ENCODE measurements at regions not wholly inside any gene's neighbourhood (a gene's known extent, or its start where the extent isn't known, plus 50 kb on each side); places are given as distances from the start of the nearest gene placed in this dataset.

DNA sequence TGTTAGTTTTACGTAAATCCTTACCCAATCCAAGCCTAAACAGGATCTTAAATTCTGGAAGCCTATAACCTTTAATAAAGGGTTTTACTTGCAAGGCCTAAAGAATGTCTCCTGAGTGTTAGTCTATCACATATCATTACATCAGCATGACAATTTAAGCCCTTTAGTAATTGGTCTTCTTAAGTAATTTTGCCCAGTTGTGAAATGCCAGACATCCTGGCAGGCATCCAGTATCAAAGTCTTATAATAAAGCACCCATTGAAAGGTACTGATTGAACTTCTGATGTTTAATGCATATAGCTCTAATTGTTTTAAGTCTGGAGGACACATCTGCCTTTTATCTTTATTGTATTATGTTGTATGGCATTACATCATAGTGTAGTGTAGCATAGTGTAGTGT is 1078.9 kb downstream of the SLITRK1 start:
- Histone ChIP-seq H3K9me3 (ENCODE audit: control insufficient read depth, low read length) (peaks cover 25% of the 10 kb centered on the region), H3K4me1 (ENCODE audit: control insufficient read depth, insufficient read depth, low read length) (no peaks in the 10 kb centered on the region), H3K27me3 (replicated peaks; ENCODE audit: control insufficient read depth, insufficient read depth, low read length) (no peaks in the 10 kb centered on the region), H3K4me3 (ENCODE audit: low read length) (no peak overlapping the region), H3K9ac (ENCODE audit: low read length) (no peak overlapping the region), H3K36me3 (ENCODE audit: control insufficient read depth, insufficient read depth, low read length, severe bottlenecking) (no peaks in the 10 kb centered on the region)
- DNase-seq (ENCODE audit: low read depth): peak; percentile 39

DNA sequence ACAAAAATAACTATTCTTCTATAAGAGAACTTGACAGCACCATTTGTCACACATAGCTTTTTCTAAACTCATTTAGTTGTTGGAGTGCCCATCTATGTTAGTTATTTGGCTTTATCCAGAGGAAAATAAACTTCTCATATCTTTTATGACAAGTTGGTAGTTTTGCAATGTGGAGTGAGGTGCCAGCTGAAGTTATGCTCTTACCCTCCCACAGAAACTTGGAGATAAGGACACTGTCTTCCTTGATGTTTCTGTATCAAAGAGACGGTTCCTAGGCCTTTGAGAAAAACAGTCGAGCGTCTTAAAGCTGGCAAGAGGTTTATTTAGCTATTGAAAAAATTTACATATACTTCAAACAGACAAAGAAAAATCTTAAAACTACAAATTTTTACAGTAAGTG is 1079.7 kb downstream of the SLITRK1 start:
- Histone ChIP-seq H3K9me3 (ENCODE audit: control insufficient read depth, low read length) (peaks cover 17% of the 10 kb centered on the region), H3K27me3 (replicated peaks; ENCODE audit: control insufficient read depth, insufficient read depth, low read length) (no peaks in the 10 kb centered on the region), H3K4me3 (ENCODE audit: low read length) (no peak overlapping the region), H3K36me3 (ENCODE audit: control insufficient read depth, insufficient read depth, low read length, severe bottlenecking) (no peaks in the 10 kb centered on the region), H3K4me1 (ENCODE audit: control insufficient read depth, insufficient read depth, low read length) (no peaks in the 10 kb centered on the region), H3K9ac (ENCODE audit: low read length) (no peak overlapping the region)
- DNase-seq (ENCODE audit: low read depth): no peak

DNA sequence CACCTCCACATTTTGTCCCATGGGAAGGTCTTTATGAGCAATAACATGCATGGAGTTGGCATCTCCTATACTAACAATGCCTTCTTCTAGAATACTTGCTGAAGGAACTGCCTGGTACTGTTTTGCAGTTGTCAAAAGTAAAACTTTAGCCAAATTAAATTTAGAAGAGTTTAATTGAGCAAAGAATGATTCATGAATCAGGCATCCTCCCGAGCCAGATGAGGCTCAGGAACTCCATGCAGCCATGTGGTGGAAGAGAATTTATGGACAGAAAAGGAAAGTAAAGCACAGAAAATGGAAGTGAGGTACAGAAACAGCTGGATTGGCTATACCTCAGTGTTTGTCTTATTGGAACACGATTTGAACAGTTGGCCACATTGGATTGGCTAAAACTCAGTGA is 1081.9 kb downstream of the SLITRK1 start:
- no peaks in the 10 kb centered on the region for H3K27me3 ChIP-seq (replicated peaks; ENCODE audit: control insufficient read depth, insufficient read depth, low read length)
- no peaks in the 10 kb centered on the region for H3K9me3 ChIP-seq (ENCODE audit: control insufficient read depth, low read length)
- no peaks in the 10 kb centered on the region for H3K36me3 ChIP-seq (ENCODE audit: control insufficient read depth, insufficient read depth, low read length, severe bottlenecking)
- H3K4me1 ChIP-seq (ENCODE audit: control insufficient read depth, insufficient read depth, low read length): no peaks in the 10 kb centered on the region
- no peak overlapping the region for H3K4me3 ChIP-seq (ENCODE audit: low read length)
- H3K9ac ChIP-seq (ENCODE audit: low read length): no peak overlapping the region
- peak; percentile 55 for DNase-seq (ENCODE audit: low read depth)

DNA sequence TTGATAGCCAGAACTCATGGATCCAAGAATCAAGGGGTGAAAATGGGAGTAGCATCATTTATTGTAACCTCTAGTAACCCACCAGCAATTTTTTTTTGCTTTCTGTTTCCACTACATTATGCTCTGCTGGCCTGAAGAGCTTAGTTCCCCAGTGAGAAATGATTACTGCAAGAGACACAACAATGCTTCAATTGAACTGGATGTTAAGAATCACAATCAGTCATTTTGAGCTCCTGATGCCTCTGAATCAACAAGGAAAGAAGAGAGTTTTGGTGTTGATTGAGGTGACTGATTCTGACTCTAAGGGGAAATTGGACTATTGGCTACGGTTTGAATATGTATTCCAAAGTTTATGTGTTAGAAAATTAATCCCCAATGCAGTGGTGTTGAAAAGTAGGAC is 1084.4 kb downstream of the SLITRK1 start:
- Histone ChIP-seq H3K9me3 (ENCODE audit: control insufficient read depth, low read length) (no peaks in the 10 kb centered on the region), H3K9ac (ENCODE audit: low read length) (no peak overlapping the region), H3K36me3 (ENCODE audit: control insufficient read depth, insufficient read depth, low read length, severe bottlenecking) (no peaks in the 10 kb centered on the region), H3K4me3 (ENCODE audit: low read length) (no peak overlapping the region), H3K27me3 (replicated peaks; ENCODE audit: control insufficient read depth, insufficient read depth, low read length) (no peaks in the 10 kb centered on the region), H3K4me1 (ENCODE audit: control insufficient read depth, insufficient read depth, low read length) (no peaks in the 10 kb centered on the region)
- DNase-seq (ENCODE audit: low read depth): no peak

DNA sequence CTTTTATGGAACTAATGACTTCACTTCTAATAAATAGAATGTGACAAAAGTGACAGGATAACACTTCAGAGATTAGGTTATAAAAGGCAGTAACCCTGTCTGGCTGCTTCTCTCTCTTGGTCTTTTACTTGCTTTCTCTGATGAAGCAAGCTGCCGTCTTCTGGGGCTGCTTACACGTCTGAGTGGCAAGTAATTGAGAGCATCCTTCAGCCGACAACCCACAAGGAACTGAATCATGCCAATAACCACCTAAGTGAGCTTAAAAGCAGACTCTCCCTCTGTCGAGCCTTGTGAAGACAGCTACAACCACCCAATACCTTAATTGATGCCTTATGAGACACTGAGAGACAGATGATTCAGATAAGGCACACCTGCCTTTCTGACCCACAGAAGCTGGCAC is 1091.2 kb downstream of the SLITRK1 start:
- H3K4me1 ChIP-seq (ENCODE audit: control insufficient read depth, insufficient read depth, low read length): no peaks in the 10 kb centered on the region
- DNase-seq (ENCODE audit: low read depth): no peak
- no peak overlapping the region for H3K9ac ChIP-seq (ENCODE audit: low read length)
- H3K27me3 ChIP-seq (replicated peaks; ENCODE audit: control insufficient read depth, insufficient read depth, low read length): no peaks in the 10 kb centered on the region
- H3K9me3 ChIP-seq (ENCODE audit: control insufficient read depth, low read length): no peaks in the 10 kb centered on the region
- no peaks in the 10 kb centered on the region for H3K36me3 ChIP-seq (ENCODE audit: control insufficient read depth, insufficient read depth, low read length, severe bottlenecking)
- H3K4me3 ChIP-seq (ENCODE audit: low read length): no peak overlapping the region

DNA sequence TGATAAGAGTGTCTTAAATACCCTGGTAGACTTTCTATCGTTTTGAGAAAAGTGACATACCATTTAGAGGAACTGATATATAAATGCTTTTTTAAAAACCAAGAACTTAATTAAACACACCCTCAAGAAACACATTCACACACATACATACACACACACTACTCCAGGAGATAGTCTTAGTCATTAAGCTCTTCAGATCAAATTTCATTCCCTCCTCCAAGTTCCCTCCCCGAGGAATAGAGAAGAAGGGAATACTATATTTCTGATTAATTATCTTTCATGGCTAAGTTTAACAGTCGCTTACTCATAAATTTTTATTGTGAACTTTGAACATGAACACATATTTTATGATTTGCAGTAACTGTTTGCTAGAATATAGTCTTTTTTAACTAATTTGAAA is 1109.5 kb downstream of the SLITRK1 start:
- Histone ChIP-seq H3K4me1 (ENCODE audit: control insufficient read depth, insufficient read depth, low read length) (peaks cover 21% of the 10 kb centered on the region), H3K4me3 (ENCODE audit: low read length) (no peak overlapping the region), H3K9ac (ENCODE audit: low read length) (no peak overlapping the region), H3K9me3 (ENCODE audit: control insufficient read depth, low read length) (peaks cover 4% of the 10 kb centered on the region), H3K36me3 (ENCODE audit: control insufficient read depth, insufficient read depth, low read length, severe bottlenecking) (no peaks in the 10 kb centered on the region), H3K27me3 (replicated peaks; ENCODE audit: control insufficient read depth, insufficient read depth, low read length) (no peaks in the 10 kb centered on the region)
- DNase-seq (ENCODE audit: low read depth): peak; percentile 25

DNA sequence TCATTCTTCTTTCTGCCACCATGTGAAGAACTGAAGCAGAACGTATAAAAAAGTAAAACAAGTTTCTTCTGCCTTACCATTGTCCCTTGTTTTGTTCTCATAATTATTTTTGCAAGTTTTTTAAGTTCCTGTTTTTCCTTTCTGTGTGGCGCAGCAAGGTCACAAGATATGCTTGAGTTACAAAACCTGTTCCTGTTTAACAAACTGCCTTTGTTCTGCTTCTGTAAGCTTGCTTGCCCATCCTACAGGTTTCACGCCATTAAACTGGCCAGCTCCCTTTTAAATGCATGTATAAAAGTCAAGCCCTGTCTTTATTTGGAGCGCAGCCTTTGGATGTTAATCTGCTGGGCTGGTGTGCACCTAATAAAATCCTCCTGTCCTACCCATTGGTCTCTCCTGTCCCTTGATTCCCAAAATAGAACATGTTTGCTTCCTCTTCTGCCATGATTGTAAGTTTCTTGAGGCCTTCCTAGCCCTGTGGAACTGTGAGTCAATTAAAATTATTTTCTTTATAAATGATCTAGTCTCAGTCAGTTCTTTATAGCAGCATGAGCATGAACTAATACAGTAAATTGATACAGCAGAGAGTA is 1115.4 kb downstream of the SLITRK1 start:
- no peak for DNase-seq (ENCODE audit: low read depth)
- Histone ChIP-seq H3K4me1 (ENCODE audit: control insufficient read depth, insufficient read depth, low read length) (no peaks in the 10 kb centered on the region), H3K36me3 (ENCODE audit: control insufficient read depth, insufficient read depth, low read length, severe bottlenecking) (no peaks in the 10 kb centered on the region), H3K9me3 (ENCODE audit: control insufficient read depth, low read length) (peaks cover 21% of the 10 kb centered on the region), H3K9ac (ENCODE audit: low read length) (no peak overlapping the region), H3K4me3 (ENCODE audit: low read length) (no peak overlapping the region), H3K27me3 (replicated peaks; ENCODE audit: control insufficient read depth, insufficient read depth, low read length) (no peaks in the 10 kb centered on the region)

DNA sequence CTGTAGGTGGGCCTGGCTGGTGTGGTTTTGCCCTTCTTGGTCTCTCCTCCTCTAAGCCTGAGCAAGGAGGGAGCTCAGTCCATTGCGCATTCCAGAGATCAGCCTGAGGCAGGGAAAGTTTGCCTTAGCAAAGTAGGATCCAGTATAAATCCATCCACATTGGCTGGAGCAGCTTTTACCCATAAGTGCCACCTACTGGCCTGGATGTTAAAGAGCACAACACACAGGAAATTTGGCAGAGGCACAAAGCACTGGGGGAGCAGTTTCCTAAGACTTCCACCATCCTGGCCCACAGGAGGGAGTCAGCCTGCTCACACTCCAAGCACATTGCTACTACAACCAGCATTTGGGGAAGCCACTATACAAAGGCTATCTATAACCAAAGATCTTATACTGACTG is 1124.2 kb downstream of the SLITRK1 start:
- no peak overlapping the region for H3K9ac ChIP-seq (ENCODE audit: low read length)
- H3K4me1 ChIP-seq (ENCODE audit: control insufficient read depth, insufficient read depth, low read length): no peaks in the 10 kb centered on the region
- H3K9me3 ChIP-seq (ENCODE audit: control insufficient read depth, low read length): no peaks in the 10 kb centered on the region
- no peak overlapping the region for H3K4me3 ChIP-seq (ENCODE audit: low read length)
- no peaks in the 10 kb centered on the region for H3K36me3 ChIP-seq (ENCODE audit: control insufficient read depth, insufficient read depth, low read length, severe bottlenecking)
- H3K27me3 ChIP-seq (replicated peaks; ENCODE audit: control insufficient read depth, insufficient read depth, low read length): no peaks in the 10 kb centered on the region
- DNase-seq (ENCODE audit: low read depth): no peak

DNA sequence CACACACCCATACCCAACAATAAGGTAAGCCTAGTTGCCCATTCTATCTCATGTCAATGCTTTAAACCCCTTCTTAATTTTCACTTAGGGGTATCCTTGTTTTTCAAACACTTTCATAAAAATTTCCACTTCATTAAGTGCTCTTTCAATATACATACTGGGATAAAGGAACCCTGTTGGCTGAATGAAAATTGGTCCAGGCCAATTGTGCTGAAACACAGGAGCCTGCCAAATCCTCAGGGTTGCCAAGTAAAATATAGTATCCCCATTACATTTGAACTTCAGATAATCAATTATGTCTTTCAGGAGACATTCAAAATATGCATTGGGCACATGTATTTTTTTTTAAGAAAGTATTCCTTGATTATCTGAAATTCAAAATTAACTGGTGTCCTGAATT is 1131.1 kb downstream of the SLITRK1 start:
- H3K36me3 ChIP-seq (ENCODE audit: control insufficient read depth, insufficient read depth, low read length, severe bottlenecking): no peaks in the 10 kb centered on the region
- H3K9ac ChIP-seq (ENCODE audit: low read length): no peak overlapping the region
- H3K4me1 ChIP-seq (ENCODE audit: control insufficient read depth, insufficient read depth, low read length): peaks cover 25% of the 10 kb centered on the region
- no peaks in the 10 kb centered on the region for H3K27me3 ChIP-seq (replicated peaks; ENCODE audit: control insufficient read depth, insufficient read depth, low read length)
- no peak overlapping the region for H3K4me3 ChIP-seq (ENCODE audit: low read length)
- DNase-seq (ENCODE audit: low read depth): no peak
- H3K9me3 ChIP-seq (ENCODE audit: control insufficient read depth, low read length): no peaks in the 10 kb centered on the region

DNA sequence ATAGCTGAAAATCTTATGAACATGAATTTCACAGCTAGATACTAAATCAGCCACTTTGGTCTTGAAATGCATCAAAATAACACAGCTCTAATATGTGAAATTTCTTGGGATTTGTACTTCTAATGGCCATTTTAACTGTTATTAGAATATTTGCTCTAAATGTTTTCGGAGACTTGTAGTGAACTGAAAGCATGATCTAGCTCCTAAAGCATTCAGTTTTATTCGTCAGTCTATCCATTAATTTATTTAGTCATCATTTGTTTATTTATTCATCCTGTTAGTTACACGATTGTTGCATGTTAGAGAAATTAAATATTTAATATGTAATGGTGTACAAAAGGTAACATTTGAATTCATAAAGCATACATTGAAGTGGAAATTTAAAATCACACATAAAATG is 1132.7 kb downstream of the SLITRK1 start:
- H3K9me3 ChIP-seq (ENCODE audit: control insufficient read depth, low read length): no peaks in the 10 kb centered on the region
- DNase-seq (ENCODE audit: low read depth): no peak
- no peak overlapping the region for H3K4me3 ChIP-seq (ENCODE audit: low read length)
- no peaks in the 10 kb centered on the region for H3K36me3 ChIP-seq (ENCODE audit: control insufficient read depth, insufficient read depth, low read length, severe bottlenecking)
- H3K27me3 ChIP-seq (replicated peaks; ENCODE audit: control insufficient read depth, insufficient read depth, low read length): no peaks in the 10 kb centered on the region
- H3K9ac ChIP-seq (ENCODE audit: low read length): no peak overlapping the region
- H3K4me1 ChIP-seq (ENCODE audit: control insufficient read depth, insufficient read depth, low read length): peaks cover 25% of the 10 kb centered on the region

DNA sequence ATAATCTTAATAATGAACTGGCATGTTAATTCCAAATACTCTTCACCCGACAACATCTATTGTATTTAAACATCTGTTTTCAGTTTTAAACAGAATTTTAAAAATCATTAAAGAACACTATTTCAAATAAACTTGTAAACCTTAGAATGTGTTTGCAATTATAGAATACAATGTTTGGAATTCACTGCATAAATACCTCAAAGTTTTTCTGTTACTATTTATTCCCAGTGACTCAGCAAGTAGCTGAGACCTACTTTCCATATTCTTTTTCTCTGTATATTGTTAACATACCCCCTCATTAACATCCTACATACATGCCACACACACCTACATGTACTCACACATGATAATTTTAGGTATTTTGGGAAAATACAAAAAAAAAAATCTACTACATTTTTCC is 1134.3 kb downstream of the SLITRK1 start:
- peak overlapping the region; percentile 23 for H3K4me3 ChIP-seq (ENCODE audit: low read length)
- peak overlapping the region; percentile 77 for H3K9ac ChIP-seq (ENCODE audit: low read length)
- peaks cover 25% of the 10 kb centered on the region for H3K4me1 ChIP-seq (ENCODE audit: control insufficient read depth, insufficient read depth, low read length)
- no peaks in the 10 kb centered on the region for H3K27me3 ChIP-seq (replicated peaks; ENCODE audit: control insufficient read depth, insufficient read depth, low read length)
- peak; percentile 84 for DNase-seq (ENCODE audit: low read depth)
- no peaks in the 10 kb centered on the region for H3K9me3 ChIP-seq (ENCODE audit: control insufficient read depth, low read length)
- no peaks in the 10 kb centered on the region for H3K36me3 ChIP-seq (ENCODE audit: control insufficient read depth, insufficient read depth, low read length, severe bottlenecking)

DNA sequence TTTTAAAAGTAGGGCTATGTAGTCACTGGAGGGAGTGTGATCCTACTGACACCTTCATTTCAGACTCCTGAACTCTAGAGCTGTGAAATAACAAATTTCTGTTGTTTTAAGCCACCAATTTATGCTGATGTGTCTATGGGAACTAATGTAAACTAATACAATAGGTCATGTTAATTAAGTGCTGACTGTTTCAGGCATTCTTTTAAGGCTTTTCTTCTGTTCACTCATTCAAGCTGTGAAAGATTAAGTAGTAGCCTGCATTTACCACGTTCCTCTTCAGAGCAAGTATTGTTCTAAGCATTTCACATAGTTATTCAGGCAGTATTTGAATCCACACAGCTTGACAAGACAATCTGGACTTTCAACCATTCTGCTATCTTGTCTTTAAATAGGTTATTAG is 1135.0 kb downstream of the SLITRK1 start:
- no peaks in the 10 kb centered on the region for H3K36me3 ChIP-seq (ENCODE audit: control insufficient read depth, insufficient read depth, low read length, severe bottlenecking)
- H3K4me1 ChIP-seq (ENCODE audit: control insufficient read depth, insufficient read depth, low read length): peaks cover 25% of the 10 kb centered on the region
- H3K4me3 ChIP-seq (ENCODE audit: low read length): peak overlapping the region; percentile 23
- H3K9ac ChIP-seq (ENCODE audit: low read length): peak overlapping the region; percentile 77
- DNase-seq (ENCODE audit: low read depth): peak; percentile 29
- no peaks in the 10 kb centered on the region for H3K9me3 ChIP-seq (ENCODE audit: control insufficient read depth, low read length)
- H3K27me3 ChIP-seq (replicated peaks; ENCODE audit: control insufficient read depth, insufficient read depth, low read length): no peaks in the 10 kb centered on the region
